H1 (cell line): ENCODE measurements at regions not wholly inside any gene's neighbourhood (a gene's known extent, or its start where the extent isn't known, plus 50 kb on each side); places are given as distances from the start of the nearest gene placed in this dataset.

Experiments used
- CTCF ChIA-PET: fragments of 300-600 bp; sonication (Branson Sonifier 250); formaldehyde crosslinking; loops from one replicate; lab custom pipeline; 2021; ENCODE audit not compliant: partially characterized antibody; lab: Charles Lee
- POLR2A ChIA-PET: fragments of 300-600 bp; sonication (Branson Sonifier 250); formaldehyde crosslinking; loops from one replicate; lab custom pipeline; 2021; ENCODE audit warnings: inconsistent platforms; ENCODE audit not compliant: partially characterized antibody; lab: Charles Lee
- DNase-seq, 2 experiments: peaks; one replicate each; pipeline versions ENCODE4 v3.0.0 to v3.0.0-alpha.2; 2010 to 2022; ENCODE audit warnings: low spot score in 2 of 2, low read depth in 1 of 2, mixed read lengths in 1 of 2
- FAIRE-seq: peaks from 2 replicates; lab custom pipeline; 2011; peaks lifted over from hg19 to GRCh38; lab: Jason Lieb, UNC
- H2AFZ ChIP-seq: 2 replicates; pipeline ENCODE4 v1.8.1; 2012; ENCODE audit warnings: low read length, inconsistent platforms
- H2AK5ac ChIP-seq: 2 replicates; pipeline ENCODE4 v1.6.1; 2013; ENCODE audit warnings: low read depth, low read length
- H2BK120ac ChIP-seq: replicated peaks from 2 replicates; pipeline ENCODE3; 2013; ENCODE audit warnings: low read depth, low read length, inconsistent platforms
- H2BK12ac ChIP-seq: 2 replicates; pipeline ENCODE4 v1.6.1; 2013; ENCODE audit warnings: low read depth, low read length
- H2BK15ac ChIP-seq: 2 replicates; pipeline ENCODE4 v1.6.1; 2013; ENCODE audit warnings: low read length
- H2BK20ac ChIP-seq: 2 replicates; pipeline ENCODE4 v1.6.1; 2013; ENCODE audit warnings: low read length
- H2BK5ac ChIP-seq: 2 replicates; pipeline ENCODE4 v1.6.1; 2013; ENCODE audit warnings: low read depth, low read length
- H3K14ac ChIP-seq: 2 replicates; pipeline ENCODE4 v1.6.1; 2013; ENCODE audit warnings: inconsistent platforms; ENCODE audit not compliant: insufficient read length
- H3K18ac ChIP-seq: 2 replicates; pipeline ENCODE4 v1.6.1; 2013; ENCODE audit warnings: low read length; ENCODE audit errors: extremely low read depth
- H3K23ac ChIP-seq: 2 replicates; pipeline ENCODE4 v1.6.1; 2013; ENCODE audit warnings: inconsistent platforms; ENCODE audit not compliant: insufficient read length
- H3K23me2 ChIP-seq: 2 replicates; pipeline ENCODE4 v1.6.1; 2013; ENCODE audit warnings: low read depth, low read length
- H3K27ac ChIP-seq: 2 replicates; pipeline ENCODE4 v1.6.1; 2011; ENCODE audit warnings: low read depth, low read length, inconsistent platforms
- H3K27me3 ChIP-seq, 4 experiments: replicated peaks in 1 of 4; 1 replicate in 1 of 4; 2 replicates in 3 of 4; pipeline versions ENCODE4 v1.6.1 to v1.8.1; 2011 to 2013; ENCODE audit warnings: low read length in 3 of 4, mild to moderate bottlenecking in 3 of 4, inconsistent platforms in 2 of 4, mixed read lengths in 2 of 4, moderate library complexity in 1 of 4; ENCODE audit not compliant: control insufficient read depth in 3 of 4, insufficient read depth in 3 of 4; ENCODE audit errors: extremely low read depth in 1 of 4
- H3K36me3 ChIP-seq, 4 experiments: 2 replicates each; pipeline versions ENCODE4 v1.6.1 to v1.8.1; 2011 to 2013; ENCODE audit warnings: mild to moderate bottlenecking in 4 of 4, low read length in 3 of 4, moderate library complexity in 2 of 4, control low read depth in 1 of 4, inconsistent platforms in 1 of 4; ENCODE audit not compliant: insufficient read depth in 4 of 4, control insufficient read depth in 2 of 4
- H3K4ac ChIP-seq: replicated peaks from 2 replicates; pipeline ENCODE3; 2013; ENCODE audit warnings: low read length, low read depth, mixed read lengths, inconsistent platforms; ENCODE audit not compliant: insufficient read length
- H3K4me1 ChIP-seq, 4 experiments: replicated peaks in 1 of 4; 1 replicate in 1 of 4; 2 replicates in 3 of 4; pipeline versions ENCODE4 v1.6.1 to v1.8.1; 2011 to 2013; ENCODE audit warnings: low read length in 3 of 4, inconsistent platforms in 2 of 4, mixed read lengths in 1 of 4; ENCODE audit not compliant: insufficient read depth in 4 of 4, control insufficient read depth in 3 of 4
- H3K4me2 ChIP-seq, 2 experiments: 2 replicates each; pipeline versions ENCODE4 v1.6.1 to v1.8.1; 2011 to 2013; ENCODE audit warnings: low read depth in 2 of 2, low read length in 2 of 2, control low read depth in 1 of 2, inconsistent platforms in 1 of 2, mild to moderate bottlenecking in 1 of 2; ENCODE audit not compliant: insufficient read depth in 1 of 2
- H3K4me3 ChIP-seq, 4 experiments: fragments of 200-600, 300-600 bp in 1 of 4; sonication (generic), shearing (Covaris generic), sonication (Bioruptor Twin) in 1 of 4; 2 replicates each; pipeline versions ENCODE4 v1.5.1 to v1.8.1; 2011 to 2016; ENCODE audit warnings: low read length in 4 of 4, low read depth in 3 of 4, control low read depth in 2 of 4, inconsistent platforms in 2 of 4, mild to moderate bottlenecking in 2 of 4, mixed read lengths in 1 of 4, moderate library complexity in 1 of 4; ENCODE audit not compliant: insufficient read depth in 2 of 4; ENCODE audit errors: extremely low read depth in 1 of 4
- H3K56ac ChIP-seq: replicated peaks from 2 replicates; pipeline ENCODE3; 2013; ENCODE audit warnings: low read depth, mild to moderate bottlenecking, mixed read lengths, low read length, inconsistent platforms; ENCODE audit not compliant: insufficient read length
- H3K79me1 ChIP-seq: 2 replicates; pipeline ENCODE4 v1.6.1; 2013; ENCODE audit warnings: low read depth, low read length, control low read depth
- H3K79me2 ChIP-seq, 2 experiments: 2 replicates each; pipeline versions ENCODE4 v1.6.1 to v1.8.1; 2012 to 2013; ENCODE audit warnings: low read length in 2 of 2, mild to moderate bottlenecking in 2 of 2, inconsistent platforms in 1 of 2; ENCODE audit not compliant: insufficient read depth in 2 of 2, control insufficient read depth in 1 of 2
- H3K9ac ChIP-seq, 4 experiments: replicated peaks in 1 of 4; 1 replicate in 1 of 4; 2 replicates in 3 of 4; pipeline versions ENCODE4 v1.6.1 to v1.8.1; 2011 to 2013; ENCODE audit warnings: low read depth in 3 of 4, low read length in 3 of 4, control low read depth in 2 of 4, mild to moderate bottlenecking in 2 of 4, moderate library complexity in 2 of 4, inconsistent platforms in 1 of 4; ENCODE audit errors: extremely low read depth in 1 of 4
- H3K9me3 ChIP-seq, 2 experiments: 2 replicates each; pipeline versions ENCODE4 v1.6.1 to v1.8.1; 2012 to 2013; ENCODE audit warnings: mild to moderate bottlenecking in 2 of 2, moderate library complexity in 2 of 2, control low read depth in 1 of 2, inconsistent platforms in 1 of 2, low read depth in 1 of 2, low read length in 1 of 2, mixed read lengths in 1 of 2; ENCODE audit not compliant: insufficient read depth in 2 of 2
- H4K20me1 ChIP-seq, 2 experiments: replicated peaks in 1 of 2; 2 replicates each; pipeline versions ENCODE3 to v1.8.1; 2011 to 2013; ENCODE audit warnings: inconsistent platforms in 2 of 2, low read length in 2 of 2, mild to moderate bottlenecking in 1 of 2; ENCODE audit not compliant: insufficient read depth in 2 of 2, control insufficient read depth in 1 of 2
- H4K5ac ChIP-seq: 2 replicates; pipeline ENCODE4 v1.6.1; 2013; ENCODE audit warnings: low read length, low read depth, mixed read lengths, inconsistent platforms; ENCODE audit not compliant: insufficient read length
- H4K8ac ChIP-seq: 2 replicates; pipeline ENCODE4 v1.8.0; 2013; ENCODE audit warnings: mild to moderate bottlenecking, moderate library complexity, low read length, inconsistent platforms; ENCODE audit not compliant: insufficient read depth; ENCODE audit errors: extremely low read depth
- H4K91ac ChIP-seq: replicated peaks from 2 replicates; pipeline ENCODE3; 2013; ENCODE audit warnings: low read length, mixed read lengths, inconsistent platforms; ENCODE audit not compliant: insufficient read length
- BRCA1 ChIP-seq: IDR thresholded peaks from 2 replicates; pipeline ENCODE4 v1.6.1; 2012; ENCODE audit warnings: low read depth, low read length, improper control_type of control experiment
- CBX5 ChIP-seq: fragments of 300-800, 300-1000 bp; sonication (generic); IDR thresholded peaks from 2 replicates; pipeline ENCODE4 v1.7.1; 2016; ENCODE audit warnings: antibody characterized with exemption, low read length, low read depth
- CHD2 ChIP-seq: IDR thresholded peaks from 2 replicates; pipeline ENCODE4 v1.6.1; 2012; ENCODE audit warnings: low read length, improper control_type of control experiment
- EP300 ChIP-seq, 2 experiments: IDR thresholded peaks; 1 replicate in 1 of 2; 2 replicates in 1 of 2; pipeline ENCODE4 v1.6.1; 2011 to 2012; ENCODE audit warnings: low read depth in 2 of 2, low read length in 2 of 2, mild to moderate bottlenecking in 2 of 2, borderline replicate concordance in 1 of 2, inconsistent platforms in 1 of 2, moderate library complexity in 1 of 2
- GABPA ChIP-seq: IDR thresholded peaks from 2 replicates; pipeline ENCODE4 v1.6.1; 2011; ENCODE audit warnings: mild to moderate bottlenecking, low read length, moderate library complexity, borderline replicate concordance; ENCODE audit not compliant: insufficient read depth
- JUN ChIP-seq: IDR thresholded peaks from 2 replicates; pipeline ENCODE4 v1.6.1; 2011; ENCODE audit warnings: low read depth, mild to moderate bottlenecking, improper control_type of control experiment, low read length
- NANOG ChIP-seq: IDR thresholded peaks from 2 replicates; pipeline ENCODE4 v1.6.1; 2011; ENCODE audit warnings: low read length, low read depth, mild to moderate bottlenecking, inconsistent platforms; ENCODE audit not compliant: insufficient read depth, poor library complexity, severe bottlenecking
- POU5F1 ChIP-seq: IDR thresholded peaks from 2 replicates; pipeline ENCODE4 v1.6.1; 2011; ENCODE audit warnings: low read depth, mild to moderate bottlenecking, low read length, moderate library complexity
- SIRT6 ChIP-seq: IDR thresholded peaks from one replicate; pipeline ENCODE4 v1.7.1; 2012; ENCODE audit warnings: low read length, inconsistent platforms
- SP2 ChIP-seq: IDR thresholded peaks from 2 replicates; pipeline ENCODE4 v1.6.1; 2012; ENCODE audit warnings: mild to moderate bottlenecking, low read length, inconsistent platforms
- SRF ChIP-seq: IDR thresholded peaks from 2 replicates; pipeline ENCODE4 v1.6.1; 2011; ENCODE audit warnings: mild to moderate bottlenecking, low read depth, low read length, moderate library complexity
- USF2 ChIP-seq: IDR thresholded peaks from 2 replicates; pipeline ENCODE4 v1.6.1; 2011; ENCODE audit warnings: low read length, improper control_type of control experiment
- ZNF274 ChIP-seq: IDR thresholded peaks from 2 replicates; pipeline ENCODE4 v1.7.0; 2012; ENCODE audit warnings: low read length, borderline replicate concordance; ENCODE audit errors: extremely low read depth
- WGBS, 2 experiments: shearing (Covaris generic) in 1 of 2; methylation state at CpG; one replicate each; pipeline versions ENCODE4 v1.1.6 to v1.1.7; 2013 to 2015; ENCODE audit warnings: low lambda C conversion rate in 2 of 2, mixed read lengths in 2 of 2, inconsistent platforms in 1 of 2, low coverage in 1 of 2, missing lambda C conversion rate in 1 of 2; ENCODE audit not compliant: insufficient replicate concordance in 2 of 2, insufficient coverage in 1 of 2, insufficient read length in 1 of 2; ENCODE audit errors: extremely low coverage in 1 of 2, missing lambda C conversion rate in 1 of 2; 5-methylcytosine and 5-hydroxymethylcytosine counted together
- TF ChIP-seq, protein P1 (sequence below): IDR thresholded peaks from 2 replicates; pipeline ENCODE4 v1.6.1; 2012; ENCODE audit warnings: inconsistent platforms

DNA sequence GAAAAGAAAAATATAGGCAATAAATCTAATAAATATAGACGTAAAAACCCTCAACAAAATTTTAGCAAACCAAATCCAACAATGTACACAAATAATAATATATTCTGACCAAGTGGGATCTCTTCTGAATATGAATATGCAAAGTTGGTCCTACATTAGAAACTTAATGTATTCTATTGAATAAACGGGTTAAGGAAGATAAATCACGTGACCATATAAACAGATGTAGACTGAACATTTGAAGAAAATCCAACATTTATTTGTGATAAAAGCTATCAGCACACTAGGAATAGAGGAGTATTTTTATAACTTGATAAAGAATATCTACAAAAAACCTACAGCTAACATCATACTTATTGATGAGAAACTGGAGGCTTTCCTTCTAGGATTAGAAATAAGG lies 502.8 kb upstream of the KIF2B start:
- H3K23me2 ChIP-seq = no peaks in the 10 kb centered on the region
- H3K79me2 ChIP-seq = no peaks in the 10 kb centered on the region
- no peaks in the 10 kb centered on the region for H3K36me3 ChIP-seq
- no peak overlapping the region for H2AFZ ChIP-seq
- POLR2A ChIA-PET = no interaction called here
- H2AK5ac ChIP-seq = no peak overlapping the region
- no peak overlapping the region for H3K4me2 ChIP-seq
- no peak overlapping the region for H2BK12ac ChIP-seq
- H2BK20ac ChIP-seq = no peak overlapping the region
- H3K18ac ChIP-seq = no peak overlapping the region
- no peak overlapping the region for H3K27ac ChIP-seq
- H3K14ac ChIP-seq = no peak overlapping the region
- no peak overlapping the region for H4K8ac ChIP-seq
- H2BK120ac ChIP-seq = no peak overlapping the region
- no peak overlapping the region for H3K9ac ChIP-seq
- H3K4ac ChIP-seq = no peak overlapping the region
- no peak overlapping the region for H2BK5ac ChIP-seq
- no peak overlapping the region for H3K23ac ChIP-seq
- no peaks in the 10 kb centered on the region for H3K4me1 ChIP-seq
- H4K91ac ChIP-seq = no peak overlapping the region
- WGBS, 2 experiments = 91% methylated on average over 3 of the region's 3 CpGs; no CpG with 5 or more reads in 1 of the 2 experiments
- H3K9me3 ChIP-seq = peaks cover 2 to 6% of the 10 kb centered on the region in 2 experiments; a peak in 2 of 4 replicates
- DNase-seq = no peak
- H2BK15ac ChIP-seq = no peak overlapping the region
- no peaks in the 10 kb centered on the region for H3K79me1 ChIP-seq
- H3K56ac ChIP-seq = no peak overlapping the region
- no peak overlapping the region for H3K4me3 ChIP-seq
- CTCF ChIA-PET = no interaction called here
- H4K20me1 ChIP-seq = no peaks in the 10 kb centered on the region
- FAIRE-seq = no peak
- no peak overlapping the region for H4K5ac ChIP-seq
- no peaks in the 10 kb centered on the region for H3K27me3 ChIP-seq
- no peak for TF ChIP-seq USF2
- no peak for TF ChIP-seq BRCA1
- TF ChIP-seq NANOG = no peak
- TF ChIP-seq GABPA = no peak
- no peak for TF ChIP-seq SRF
- TF ChIP-seq JUN = no peak
- no peak for TF ChIP-seq CBX5
- no peak for TF ChIP-seq EP300 (IDR thresholded peaks at IDR 0.05; ENCODE audit: borderline replicate concordance in 1 of 2, low read depth in 2 of 2, low read length in 2 of 2)
- no peak for TF ChIP-seq CHD2
- no peak for TF ChIP-seq POU5F1
- no peak for TF ChIP-seq SIRT6
- TF ChIP-seq ZNF274 = no peak
- TF ChIP-seq SP2 = no peak
- TF ChIP-seq, protein P1, sequence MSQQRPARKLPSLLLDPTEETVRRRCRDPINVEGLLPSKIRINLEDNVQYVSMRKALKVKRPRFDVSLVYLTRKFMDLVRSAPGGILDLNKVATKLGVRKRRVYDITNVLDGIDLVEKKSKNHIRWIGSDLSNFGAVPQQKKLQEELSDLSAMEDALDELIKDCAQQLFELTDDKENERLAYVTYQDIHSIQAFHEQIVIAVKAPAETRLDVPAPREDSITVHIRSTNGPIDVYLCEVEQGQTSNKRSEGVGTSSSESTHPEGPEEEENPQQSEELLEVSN = no peak
